ENCODE measurements at regions not wholly inside any gene's neighbourhood (a gene's known extent, or its start where the extent isn't known, plus 50 kb on each side); places are given as distances from the start of the nearest gene placed in this dataset.

- H2AFZ ChIP-seq (ENCODE audit: low read depth, low read length): no peak overlapping the region
- H3K79me2 ChIP-seq (ENCODE audit: control insufficient read depth, insufficient read depth, low read length): no peaks in the 10 kb centered on the region
- ATAC-seq (no peak), DNase-seq (ENCODE audit: extremely low read depth in 1 of 4, low spot score in 3 of 4) (no peak), FAIRE-seq (no peak)
- H3K9ac ChIP-seq (ENCODE audit: insufficient read depth in 1 of 2, low read depth in 2 of 2, low read length in 2 of 2): no peak overlapping the region
- TF ChIP-seq KLF13 (tag; IDR thresholded peaks at IDR 0.05; ENCODE audit: borderline replicate concordance, low read depth) (no peak), BCL6 (CRISPR knock-in tag; IDR thresholded peaks at IDR 0.05) (no peak), SMARCA4 (IDR thresholded peaks at IDR 0.05) (no peak), TAL1 (IDR thresholded peaks at IDR 0.05) (no peak), ZBTB9 (CRISPR knock-in tag; IDR thresholded peaks at IDR 0.05) (no peak)
- TF ChIP-seq, protein P1, sequence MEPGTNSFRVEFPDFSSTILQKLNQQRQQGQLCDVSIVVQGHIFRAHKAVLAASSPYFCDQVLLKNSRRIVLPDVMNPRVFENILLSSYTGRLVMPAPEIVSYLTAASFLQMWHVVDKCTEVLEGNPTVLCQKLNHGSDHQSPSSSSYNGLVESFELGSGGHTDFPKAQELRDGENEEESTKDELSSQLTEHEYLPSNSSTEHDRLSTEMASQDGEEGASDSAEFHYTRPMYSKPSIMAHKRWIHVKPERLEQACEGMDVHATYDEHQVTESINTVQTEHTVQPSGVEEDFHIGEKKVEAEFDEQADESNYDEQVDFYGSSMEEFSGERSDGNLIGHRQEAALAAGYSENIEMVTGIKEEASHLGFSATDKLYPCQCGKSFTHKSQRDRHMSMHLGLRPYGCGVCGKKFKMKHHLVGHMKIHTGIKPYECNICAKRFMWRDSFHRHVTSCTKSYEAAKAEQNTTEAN (CRISPR knock-in tag; IDR thresholded peaks at IDR 0.05): no peak
- H4K20me1 ChIP-seq (replicated peaks; ENCODE audit: control insufficient read depth, insufficient read depth, low read length): no peaks in the 10 kb centered on the region
- H3K4me2 ChIP-seq (ENCODE audit: insufficient read depth, low read length): no peak overlapping the region
- POLR2A ChIA-PET: no interaction called here
- CTCF ChIA-PET (ENCODE audit: low intra/inter-chr PET ratio): no interaction called here
- 29% methylated on average over 1 of the region's 1 CpG for WGBS (ENCODE audit: insufficient coverage, low coverage, missing lambda C conversion rate)
- intact Hi-C loops (cut with micrococcal nuclease) (no loop called here), in situ Hi-C loops (cut with MboI) (no loop called here)
- peaks cover 0 to 5% of the 10 kb centered on the region in 2 experiments; a peak in 2 of 5 replicates for H3K4me1 ChIP-seq (replicated peaks in 1 of 2; ENCODE audit: control insufficient read depth in 2 of 2, insufficient read depth in 2 of 2, low read length in 2 of 2)
- no TSS peak for BruUV-seq (replicated peaks)
- no peak overlapping the region for H3K4me3 ChIP-seq
- no peaks in the 10 kb centered on the region for H3K9me3 ChIP-seq (replicated peaks; ENCODE audit: control insufficient read depth, insufficient read depth, low read depth, low read length)
- no peaks in the 10 kb centered on the region; a peak in 1 of 5 replicates for H3K27me3 ChIP-seq (ENCODE audit: control insufficient read depth in 2 of 2, insufficient read depth in 2 of 2, low read length in 2 of 2)
- H3K9me1 ChIP-seq (ENCODE audit: control insufficient read depth, insufficient read depth, low read length): no peaks in the 10 kb centered on the region
- no peak overlapping the region for H3K27ac ChIP-seq (ENCODE audit: extremely low read depth, low read depth, low read length)
- H3K36me3 ChIP-seq (ENCODE audit: control insufficient read depth, insufficient read depth, low read length): no peaks in the 10 kb centered on the region
These were observed 187.8 kb upstream of the HMGA2 start for GRCh38 chr12:65636436-65636835.
